ENCODE measurements at regions not wholly inside any gene's neighbourhood (a gene's known extent, or its start where the extent isn't known, plus 50 kb on each side); places are given as distances from the start of the nearest gene placed in this dataset.

DNA sequence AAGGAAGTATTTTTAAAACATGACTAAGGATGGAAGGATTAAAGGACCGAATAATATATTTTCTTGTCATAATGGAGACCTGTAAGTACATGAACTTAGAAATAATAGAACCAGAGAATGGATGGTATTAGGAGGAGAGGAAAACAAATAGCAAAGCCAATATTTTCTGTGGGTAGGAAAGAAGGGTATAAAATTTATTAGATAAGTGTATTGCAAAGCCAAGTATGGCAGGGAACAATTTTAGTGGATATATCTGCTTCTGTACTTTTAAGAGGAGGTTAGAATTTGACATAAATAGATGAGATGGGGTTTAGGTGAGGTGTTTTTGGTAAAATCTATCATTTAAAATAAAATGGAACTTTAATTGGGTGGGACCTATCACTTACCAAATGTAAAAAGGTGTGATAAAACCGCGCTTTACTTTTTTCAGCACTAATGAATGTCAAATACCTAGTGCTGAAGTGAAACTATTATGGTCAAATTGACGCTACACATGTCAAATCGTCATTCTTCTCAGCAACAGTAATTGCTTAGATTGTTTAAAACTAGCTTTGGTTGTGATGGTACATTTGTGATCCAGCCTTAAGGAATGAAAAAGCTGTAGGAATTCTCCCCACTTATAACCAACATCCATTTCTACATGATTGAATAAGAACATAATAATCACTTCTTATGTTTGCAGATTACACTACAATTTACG lies 78.1 kb upstream of the ZEB2 start:
- ChIA-PET CTCF (no interaction called here), POLR2A (no interaction called here)
- DNase-seq (ENCODE audit: extremely low spot score): no peak
- TF ChIP-seq, protein P1, sequence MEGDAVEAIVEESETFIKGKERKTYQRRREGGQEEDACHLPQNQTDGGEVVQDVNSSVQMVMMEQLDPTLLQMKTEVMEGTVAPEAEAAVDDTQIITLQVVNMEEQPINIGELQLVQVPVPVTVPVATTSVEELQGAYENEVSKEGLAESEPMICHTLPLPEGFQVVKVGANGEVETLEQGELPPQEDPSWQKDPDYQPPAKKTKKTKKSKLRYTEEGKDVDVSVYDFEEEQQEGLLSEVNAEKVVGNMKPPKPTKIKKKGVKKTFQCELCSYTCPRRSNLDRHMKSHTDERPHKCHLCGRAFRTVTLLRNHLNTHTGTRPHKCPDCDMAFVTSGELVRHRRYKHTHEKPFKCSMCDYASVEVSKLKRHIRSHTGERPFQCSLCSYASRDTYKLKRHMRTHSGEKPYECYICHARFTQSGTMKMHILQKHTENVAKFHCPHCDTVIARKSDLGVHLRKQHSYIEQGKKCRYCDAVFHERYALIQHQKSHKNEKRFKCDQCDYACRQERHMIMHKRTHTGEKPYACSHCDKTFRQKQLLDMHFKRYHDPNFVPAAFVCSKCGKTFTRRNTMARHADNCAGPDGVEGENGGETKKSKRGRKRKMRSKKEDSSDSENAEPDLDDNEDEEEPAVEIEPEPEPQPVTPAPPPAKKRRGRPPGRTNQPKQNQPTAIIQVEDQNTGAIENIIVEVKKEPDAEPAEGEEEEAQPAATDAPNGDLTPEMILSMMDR (IDR thresholded peaks at IDR 0.05; ENCODE audit: control extremely low read depth, extremely low read depth, low read depth, missing control alignments): no peak

DNA sequence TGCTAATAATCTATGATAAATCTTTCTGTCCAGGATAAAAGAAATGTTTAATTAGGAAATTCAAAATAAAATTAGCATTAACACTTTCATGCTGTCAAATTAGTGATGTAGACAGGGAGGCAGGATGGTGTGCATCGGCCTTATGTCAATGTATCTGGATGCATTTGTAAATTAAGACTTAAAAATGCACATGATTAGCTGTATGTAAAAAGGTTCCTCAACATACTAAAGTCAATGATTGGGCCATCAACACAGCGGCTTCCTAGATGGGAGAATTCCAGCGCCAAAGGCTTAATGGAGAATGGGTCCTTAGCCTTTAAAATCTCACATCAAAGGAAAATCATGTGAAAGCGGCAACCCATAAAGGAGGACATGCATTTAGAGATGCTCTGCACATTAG lies 77.5 kb upstream of the ZEB2 start:
- POLR2A ChIA-PET: no interaction called here

DNA sequence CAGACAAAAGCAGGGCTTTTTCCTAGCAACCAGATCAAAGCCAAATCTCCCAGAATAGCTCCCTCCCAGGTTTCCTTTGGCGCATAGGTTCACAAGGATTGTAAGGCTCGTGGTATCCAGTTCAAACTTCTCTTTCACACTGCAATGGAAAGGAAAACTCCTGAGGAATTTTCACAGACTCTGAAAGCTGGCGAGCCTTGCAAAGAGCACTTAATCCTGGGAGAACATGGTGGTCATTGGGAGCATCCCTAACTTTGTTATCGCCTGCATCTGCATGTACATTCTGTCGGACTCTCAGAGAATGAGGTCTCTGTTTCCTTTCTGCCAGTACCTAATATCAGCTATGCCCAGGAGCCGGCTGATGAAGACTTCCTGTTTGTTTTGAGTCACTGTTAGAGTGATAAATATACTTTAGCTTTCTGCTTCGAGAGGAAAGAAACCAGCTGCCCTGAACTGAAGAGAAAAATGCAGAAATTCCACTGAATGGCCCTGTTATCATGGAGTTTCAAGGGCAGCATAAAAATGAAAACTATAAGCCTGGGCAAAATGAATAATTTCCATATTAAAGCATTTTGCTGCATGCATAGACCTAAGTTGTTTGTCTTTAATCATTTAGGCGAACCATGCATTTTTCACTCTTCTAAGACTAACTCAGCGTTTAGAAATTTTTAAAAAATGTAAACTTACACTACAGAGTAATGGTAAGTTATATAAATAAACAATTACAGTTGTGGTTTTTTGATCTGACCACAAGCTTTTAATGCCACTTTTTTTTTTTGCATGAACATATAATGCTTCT lies 76.4 kb upstream of the ZEB2 start:
- TF ChIP-seq, protein P1 (IDR thresholded peaks at IDR 0.05; ENCODE audit: control extremely low read depth, extremely low read depth, low read depth, missing control alignments): no peak
- DNase-seq (ENCODE audit: extremely low spot score): peak; percentile 19
- ChIA-PET POLR2A (no interaction called here), CTCF (interaction anchor here (1.6 kb wide), 1 partner anchor 8 kb away, joined by 3 read pairs; no protein-coding TSS in a partner anchor)

More for the DNA sequence above, 77.5 kb upstream of the ZEB2 start:
- CTCF ChIA-PET: no interaction called here
- TF ChIP-seq, protein P1 (IDR thresholded peaks at IDR 0.05; ENCODE audit: control extremely low read depth, extremely low read depth, low read depth, missing control alignments): no peak
- no peak for DNase-seq (ENCODE audit: extremely low spot score)

DNA sequence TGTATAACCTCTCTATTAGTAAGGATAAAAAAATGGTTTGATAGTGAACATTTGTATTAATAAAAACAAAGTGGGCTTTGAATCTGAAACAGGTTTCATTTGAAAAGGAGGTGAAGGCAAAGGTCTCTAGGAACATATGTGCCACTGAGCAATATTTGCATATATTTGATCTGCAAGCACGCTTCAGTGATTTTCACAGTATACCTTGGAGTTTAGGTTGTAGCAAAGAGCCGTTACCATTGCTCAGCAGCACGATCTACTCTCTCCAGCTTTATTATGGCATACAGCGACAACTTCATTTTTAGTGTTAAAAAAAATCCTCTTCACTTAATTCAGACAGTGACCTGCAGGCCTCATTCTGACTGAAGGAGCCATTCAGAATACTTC lies 75.8 kb upstream of the ZEB2 start:
- TF ChIP-seq, protein P1 (IDR thresholded peaks at IDR 0.05; ENCODE audit: control extremely low read depth, extremely low read depth, low read depth, missing control alignments): no peak
- ChIA-PET CTCF (interaction anchor here (1.6 kb wide), 1 partner anchor 9 kb away, joined by 3 read pairs; no protein-coding TSS in a partner anchor), POLR2A (no interaction called here)
- DNase-seq (ENCODE audit: extremely low spot score): no peak

DNA sequence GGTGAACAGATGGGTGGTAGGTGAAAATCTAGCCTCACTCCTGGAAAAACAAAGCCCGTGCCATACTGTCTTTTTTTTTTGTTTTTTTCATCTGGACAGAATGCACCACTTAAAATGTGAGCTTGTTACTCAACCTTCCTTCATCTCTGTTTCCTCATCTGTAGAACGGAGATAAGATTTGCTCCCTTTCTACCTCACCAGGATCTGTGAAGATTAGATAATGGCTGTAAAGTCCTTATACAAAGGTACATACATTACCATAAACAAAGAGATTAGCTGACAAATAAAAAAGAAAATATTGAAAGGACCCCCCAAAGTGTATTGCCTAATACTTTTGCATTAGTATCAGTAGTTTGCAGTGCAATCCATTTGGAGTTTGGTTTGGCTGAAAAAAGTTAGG lies 75.4 kb upstream of the ZEB2 start:
- DNase-seq (ENCODE audit: extremely low spot score): no peak
- TF ChIP-seq, protein P1 (IDR thresholded peaks at IDR 0.05; ENCODE audit: control extremely low read depth, extremely low read depth, low read depth, missing control alignments): no peak
- CTCF ChIA-PET: interaction anchor here (1.6 kb wide), 1 partner anchor 9 kb away, joined by 3 read pairs; no protein-coding TSS in a partner anchor
- POLR2A ChIA-PET: no interaction called here

DNA sequence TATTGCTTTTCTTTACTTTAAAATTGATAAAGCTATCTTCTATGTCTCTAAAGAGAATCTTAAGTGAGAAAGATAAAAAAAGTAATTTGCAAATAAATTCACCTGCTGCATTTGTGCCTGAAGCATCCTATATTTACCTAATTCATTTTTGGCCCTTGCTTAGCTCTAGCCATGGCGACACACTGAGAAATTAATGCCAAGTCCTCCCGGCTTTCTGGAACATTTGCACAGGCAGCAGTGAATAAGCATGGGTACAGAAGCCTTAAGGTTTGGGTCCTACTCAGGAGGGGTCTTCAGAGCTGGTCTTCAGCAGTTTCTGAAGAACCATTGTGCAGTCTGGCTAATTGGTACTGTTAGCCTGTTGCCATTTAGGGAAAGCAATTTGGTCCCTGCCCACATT lies 73.9 kb upstream of the ZEB2 start:
- no peak for DNase-seq (ENCODE audit: extremely low spot score)
- POLR2A ChIA-PET: no interaction called here
- TF ChIP-seq, protein P1 (IDR thresholded peaks at IDR 0.05; ENCODE audit: control extremely low read depth, extremely low read depth, low read depth, missing control alignments): no peak
- CTCF ChIA-PET: no interaction called here
